Gastrocnemius medialis (tissue), 4 donors: ENCODE measurements at regions not wholly inside any gene's neighbourhood (a gene's known extent, or its start where the extent isn't known, plus 50 kb on each side); places are given as distances from the start of the nearest gene placed in this dataset.

Experiments used
- ATAC-seq, 2 donors: fragments of 150-250 bp; one replicate each; pipeline ENCODE4 v1.9.1; 2016
- DNase-seq, 2 donors: peaks; one replicate each; pipeline ENCODE4 v3.0.0-alpha.2; 2019
- H3K27ac ChIP-seq, 4 donors: fragments of 200-600 bp; sonication (generic); 1 replicate in 1 of 4; 2 replicates in 3 of 4; pipeline ENCODE4 v1.5.1; 2016 to 2018; ENCODE audit warnings: mild to moderate bottlenecking in 2 of 4, moderate library complexity in 1 of 4
- H3K27me3 ChIP-seq, 3 donors: fragments of 200-600 bp; sonication (generic) in 2 of 3; 1 replicate in 1 of 3; 2 replicates in 2 of 3; pipeline versions ENCODE4 v1.5.1 to v1.6.0; 2016 to 2019; ENCODE audit warnings: mild to moderate bottlenecking in 1 of 3, moderate library complexity in 1 of 3
- H3K36me3 ChIP-seq, 2 donors: fragments of 200-600 bp; sonication (generic) in 1 of 2; one replicate each; pipeline ENCODE4 v1.5.1; 2017 to 2018
- H3K4me1 ChIP-seq, 2 donors: fragments of 200-600 bp; sonication (generic) in 1 of 2; one replicate each; pipeline ENCODE4 v1.5.1; 2016 to 2017; ENCODE audit warnings: mild to moderate bottlenecking in 2 of 2
- H3K4me3 ChIP-seq, 4 donors: fragments of 200-600 bp; sonication (generic) in 3 of 4; 1 replicate in 1 of 4; 2 replicates in 3 of 4; pipeline ENCODE4 v1.5.1; 2016 to 2019; ENCODE audit warnings: mild to moderate bottlenecking in 2 of 4
- H3K9me3 ChIP-seq, 3 donors: fragments of 200-600 bp; sonication (generic) in 2 of 3; 1 replicate in 1 of 3; 2 replicates in 2 of 3; pipeline ENCODE4 v1.5.1; 2016 to 2019
- POLR2A ChIP-seq, 2 donors: fragments of 450-650 bp; IDR thresholded peaks; one replicate each; pipeline ENCODE4 v1.6.1; 2017; ENCODE audit warnings: antibody characterized with exemption in 2 of 2, mild to moderate bottlenecking in 2 of 2, moderate library complexity in 2 of 2
- in situ Hi-C, 4 donors: fragments of 200-750 bp; cut with MboI; loops; one replicate each; pipeline versions ENCODE4 v1.15.0 to v1.8.0; 2017; ENCODE audit warnings: low sequenced_read_pairs in 4 of 4
- intact Hi-C: fragments of 100-400 bp; cut with DNase I; formaldehyde crosslinking; loops from one replicate; pipeline ENCODE4 v1.15.1; 2023; ENCODE audit warnings: low total_unique reads
- TF ChIP-seq, protein P1 (sequence below), 5 experiments: fragments of 450-650 bp in 3 of 5; fragments of 200-600 bp in 2 of 5; sonication (generic) in 2 of 5; IDR thresholded peaks in 4 of 5; conservative IDR thresholded peaks in 1 of 5; 1 replicate in 4 of 5; 2 replicates in 1 of 5; pipeline ENCODE4 v1.5.1; 2016 to 2019; ENCODE audit warnings: antibody characterized with exemption in 5 of 5, mild to moderate bottlenecking in 3 of 5, moderate library complexity in 3 of 5

DNA sequence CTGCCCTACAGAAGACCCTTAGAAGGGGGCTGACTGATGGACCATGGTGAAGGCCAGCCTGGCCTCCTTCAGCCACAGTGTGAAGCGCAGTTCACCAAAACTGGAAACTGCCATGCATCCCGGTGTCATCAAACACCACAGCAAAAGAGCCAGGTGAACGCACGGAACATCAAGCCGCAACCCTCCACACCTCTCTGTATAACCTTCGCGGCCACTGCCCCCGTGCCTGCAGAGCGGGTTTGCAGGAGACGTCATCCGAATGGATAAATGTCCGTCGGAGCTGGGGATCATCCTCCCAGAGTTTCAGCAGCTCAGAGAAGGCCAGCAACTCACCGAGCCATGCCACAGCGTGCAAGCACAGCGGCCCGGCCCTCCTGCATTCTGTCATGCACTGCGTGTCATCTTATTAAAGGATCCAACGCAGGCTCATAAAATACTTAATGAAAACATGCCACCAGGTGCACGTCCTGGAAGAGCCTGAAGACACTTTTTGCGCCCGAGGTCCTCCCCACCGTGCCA is 309.9 kb downstream of the BRD1 start:
- Histone ChIP-seq H3K4me3 (no peak overlapping the region), H3K27ac (no peak overlapping the region), H3K4me1 (no peaks in the 10 kb centered on the region), H3K9me3 (no peaks in the 10 kb centered on the region), H3K36me3 (no peaks in the 10 kb centered on the region), H3K27me3 (peaks cover 0 to 5% (median 0%) of the 10 kb centered on the region in 3 donors)
- in situ Hi-C loops (no loop called here), intact Hi-C loops (no loop called here)
- DNase-seq = no peak
- TF ChIP-seq POLR2A (IDR thresholded peaks at IDR 0.05) = no peak
- TF ChIP-seq, protein P1, sequence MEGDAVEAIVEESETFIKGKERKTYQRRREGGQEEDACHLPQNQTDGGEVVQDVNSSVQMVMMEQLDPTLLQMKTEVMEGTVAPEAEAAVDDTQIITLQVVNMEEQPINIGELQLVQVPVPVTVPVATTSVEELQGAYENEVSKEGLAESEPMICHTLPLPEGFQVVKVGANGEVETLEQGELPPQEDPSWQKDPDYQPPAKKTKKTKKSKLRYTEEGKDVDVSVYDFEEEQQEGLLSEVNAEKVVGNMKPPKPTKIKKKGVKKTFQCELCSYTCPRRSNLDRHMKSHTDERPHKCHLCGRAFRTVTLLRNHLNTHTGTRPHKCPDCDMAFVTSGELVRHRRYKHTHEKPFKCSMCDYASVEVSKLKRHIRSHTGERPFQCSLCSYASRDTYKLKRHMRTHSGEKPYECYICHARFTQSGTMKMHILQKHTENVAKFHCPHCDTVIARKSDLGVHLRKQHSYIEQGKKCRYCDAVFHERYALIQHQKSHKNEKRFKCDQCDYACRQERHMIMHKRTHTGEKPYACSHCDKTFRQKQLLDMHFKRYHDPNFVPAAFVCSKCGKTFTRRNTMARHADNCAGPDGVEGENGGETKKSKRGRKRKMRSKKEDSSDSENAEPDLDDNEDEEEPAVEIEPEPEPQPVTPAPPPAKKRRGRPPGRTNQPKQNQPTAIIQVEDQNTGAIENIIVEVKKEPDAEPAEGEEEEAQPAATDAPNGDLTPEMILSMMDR (IDR thresholded peaks at IDR 0.05 in 4 of 5, conservative IDR thresholded peaks at IDR 0.05 in 1 of 5) = no peak
- ATAC-seq = no peak

DNA sequence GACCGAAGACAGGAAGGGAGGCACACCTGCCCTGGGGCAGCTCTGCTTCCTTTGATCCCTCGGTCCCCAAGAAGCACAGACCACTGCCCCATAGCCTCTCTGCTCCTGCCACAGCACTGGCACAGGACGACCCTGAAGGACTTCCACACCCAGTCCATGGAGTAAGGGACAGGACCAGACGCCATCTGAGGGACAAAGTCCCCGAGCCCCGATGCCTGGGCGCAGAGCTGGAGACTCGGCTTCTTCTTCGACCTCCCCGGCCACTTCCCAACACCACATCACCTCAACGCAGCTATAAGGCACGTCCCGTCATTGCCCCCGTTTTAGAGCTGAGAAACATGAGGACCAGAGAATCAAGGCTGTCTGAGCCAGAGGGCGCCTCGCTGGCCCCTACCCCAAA is 310.5 kb downstream of the BRD1 start:
- DNase-seq (no peak), ATAC-seq (no peak)
- TF ChIP-seq POLR2A (IDR thresholded peaks at IDR 0.05) = no peak
- TF ChIP-seq, protein P1 (IDR thresholded peaks at IDR 0.05 in 4 of 5, conservative IDR thresholded peaks at IDR 0.05 in 1 of 5) = no peak
- no peaks in the 10 kb centered on the region for H3K9me3 ChIP-seq
- in situ Hi-C loops (no loop called here), intact Hi-C loops (no loop called here)
- H3K4me1 ChIP-seq = no peaks in the 10 kb centered on the region
- no peaks in the 10 kb centered on the region for H3K36me3 ChIP-seq
- H3K4me3 ChIP-seq = no peak overlapping the region
- no peak overlapping the region for H3K27ac ChIP-seq
- peaks cover 0 to 5% (median 0%) of the 10 kb centered on the region in 3 donors for H3K27me3 ChIP-seq

DNA sequence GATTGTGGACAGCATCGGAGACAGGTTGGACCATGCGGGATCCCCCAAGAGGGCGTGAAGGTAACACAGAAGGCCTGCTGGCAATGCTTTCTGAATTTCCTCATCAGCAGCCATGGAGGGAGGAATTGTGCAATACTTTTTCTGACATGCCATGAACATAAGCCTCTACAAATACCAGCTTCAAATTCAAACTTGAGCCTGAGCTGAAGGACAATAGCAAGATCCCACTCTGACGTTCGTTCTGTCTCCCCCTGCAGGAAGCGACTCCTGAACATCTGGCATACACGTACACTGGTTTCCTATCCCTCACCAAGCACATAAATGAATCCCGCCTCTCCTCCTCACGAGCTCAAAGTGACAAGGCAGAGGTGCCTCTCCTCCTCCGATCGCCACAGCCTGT is 312.2 kb downstream of the BRD1 start:
- Histone ChIP-seq H3K4me1 (no peaks in the 10 kb centered on the region), H3K36me3 (no peaks in the 10 kb centered on the region), H3K9me3 (peaks cover 0 to 4% (median 0%) of the 10 kb centered on the region in 3 donors), H3K27ac (no peak overlapping the region), H3K27me3 (peaks cover 0 to 5% (median 0%) of the 10 kb centered on the region in 3 donors), H3K4me3 (no peak overlapping the region)
- intact Hi-C loops (no loop called here), in situ Hi-C loops (no loop called here)
- DNase-seq (no peak), ATAC-seq (peak in 1 of 2 donors; percentile 45)
- no peak for TF ChIP-seq POLR2A (IDR thresholded peaks at IDR 0.05)
- TF ChIP-seq, protein P1 (IDR thresholded peaks at IDR 0.05 in 4 of 5, conservative IDR thresholded peaks at IDR 0.05 in 1 of 5) = no peak

DNA sequence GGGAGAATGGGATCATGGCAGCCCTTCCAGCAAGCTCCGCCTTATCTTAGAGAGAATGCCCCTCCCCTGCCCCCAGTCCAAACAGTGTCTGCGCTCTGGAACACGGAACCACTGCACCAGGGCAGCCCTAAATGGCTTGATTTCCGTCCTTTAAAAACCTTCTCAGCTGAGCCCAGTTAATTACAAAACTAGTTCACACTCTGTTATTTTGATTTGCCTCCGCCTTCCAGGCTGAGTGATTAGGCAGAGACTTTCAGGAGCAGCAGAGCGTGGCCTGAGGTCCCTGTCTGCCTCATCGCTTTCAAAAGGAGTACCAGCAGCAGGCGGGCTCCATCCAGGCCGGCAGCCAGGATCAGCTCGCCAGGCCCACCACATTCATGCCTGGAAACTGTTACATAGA is 313.0 kb downstream of the BRD1 start:
- Histone ChIP-seq H3K4me3 (no peak overlapping the region), H3K9me3 (peaks cover 0 to 4% (median 0%) of the 10 kb centered on the region in 3 donors), H3K27ac (no peak overlapping the region), H3K4me1 (no peaks in the 10 kb centered on the region), H3K36me3 (no peaks in the 10 kb centered on the region), H3K27me3 (peaks cover 0 to 3% (median 0%) of the 10 kb centered on the region in 3 donors)
- DNase-seq = no peak
- no peak for ATAC-seq
- TF ChIP-seq, protein P1 (IDR thresholded peaks at IDR 0.05 in 4 of 5, conservative IDR thresholded peaks at IDR 0.05 in 1 of 5) = no peak
- no peak for TF ChIP-seq POLR2A (IDR thresholded peaks at IDR 0.05)
- in situ Hi-C loops = no loop called here
- intact Hi-C loops = no loop called here

DNA sequence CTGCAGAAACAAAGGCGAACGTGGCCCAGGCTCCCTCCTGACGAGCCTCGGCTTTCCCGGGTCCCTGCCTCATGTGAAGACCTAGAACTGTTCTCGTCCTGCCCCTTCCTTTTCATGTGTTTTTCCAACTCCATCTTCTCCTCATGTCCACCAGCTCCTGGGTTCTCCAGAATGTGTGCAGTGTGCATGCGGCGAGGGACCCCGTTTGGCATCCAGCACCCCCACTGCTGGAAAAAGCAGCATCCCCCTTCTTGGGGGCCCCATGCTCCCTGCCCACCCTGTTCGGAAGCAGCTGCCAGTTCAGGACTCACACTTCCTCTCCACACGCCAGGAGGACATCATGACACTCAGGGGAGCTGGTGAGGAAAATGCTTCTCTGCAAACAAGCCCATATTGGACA is 313.5 kb downstream of the BRD1 start:
- H3K4me1 ChIP-seq = no peaks in the 10 kb centered on the region
- intact Hi-C loops = no loop called here
- peaks cover 0 to 3% (median 0%) of the 10 kb centered on the region in 3 donors for H3K27me3 ChIP-seq
- in situ Hi-C loops = no loop called here
- no peak overlapping the region for H3K4me3 ChIP-seq
- DNase-seq (no peak), ATAC-seq (no peak)
- peaks cover 0 to 4% (median 0%) of the 10 kb centered on the region in 3 donors for H3K9me3 ChIP-seq
- TF ChIP-seq, protein P1 (IDR thresholded peaks at IDR 0.05 in 4 of 5, conservative IDR thresholded peaks at IDR 0.05 in 1 of 5) = no peak
- TF ChIP-seq POLR2A (IDR thresholded peaks at IDR 0.05) = no peak
- H3K27ac ChIP-seq = no peak overlapping the region
- no peaks in the 10 kb centered on the region for H3K36me3 ChIP-seq
